Ishikawa (cell line): ENCODE measurements at regions not wholly inside any gene's neighbourhood (a gene's known extent, or its start where the extent isn't known, plus 50 kb on each side); places are given as distances from the start of the nearest gene placed in this dataset.

Experiments
- CEBPB ChIP-seq: IDR thresholded peaks from 2 replicates; pipeline ENCODE4 v1.6.1; 2012
- CREB1 ChIP-seq: IDR thresholded peaks from 2 replicates; pipeline ENCODE4 v1.6.1; 2012; ENCODE audit warnings: low read depth
- EGR1 ChIP-seq: IDR thresholded peaks from 2 replicates; pipeline ENCODE4 v1.6.1; 2012
- EP300 ChIP-seq: IDR thresholded peaks from 2 replicates; pipeline ENCODE4 v1.6.1; 2012; ENCODE audit warnings: borderline replicate concordance
- FOXM1 ChIP-seq: IDR thresholded peaks from 2 replicates; pipeline ENCODE4 v1.6.1; 2012; ENCODE audit warnings: low read depth, borderline replicate concordance
- MAX ChIP-seq: IDR thresholded peaks from 2 replicates; pipeline ENCODE4 v1.6.1; 2012
- NFIC ChIP-seq: IDR thresholded peaks from 2 replicates; pipeline ENCODE4 v1.6.1; 2012
- RAD21 ChIP-seq: IDR thresholded peaks from 2 replicates; pipeline ENCODE4 v1.6.1; 2012; ENCODE audit warnings: low read depth
- REST ChIP-seq: IDR thresholded peaks from 2 replicates; pipeline ENCODE4 v1.6.1; 2012; ENCODE audit warnings: low read depth, mild to moderate bottlenecking
- TAF1 ChIP-seq: IDR thresholded peaks from 2 replicates; pipeline ENCODE4 v1.6.1; 2012; ENCODE audit warnings: low read depth, mild to moderate bottlenecking
- TCF12 ChIP-seq: IDR thresholded peaks from 2 replicates; pipeline ENCODE4 v1.6.1; 2012; ENCODE audit warnings: low read depth
- TEAD4 ChIP-seq: IDR thresholded peaks from 2 replicates; pipeline ENCODE4 v1.6.1; 2012
- USF1 ChIP-seq: IDR thresholded peaks from 2 replicates; pipeline ENCODE4 v1.6.1; 2012
- YY1 ChIP-seq: IDR thresholded peaks from 2 replicates; pipeline ENCODE4 v1.6.1; 2012; ENCODE audit warnings: low read depth
- ZBTB7A ChIP-seq: IDR thresholded peaks from 2 replicates; pipeline ENCODE4 v1.6.1; 2012; ENCODE audit warnings: low read depth

- TF ChIP-seq TEAD4 (no peak), CREB1 (no peak), TAF1 (no peak), MAX (no peak), YY1 (no peak), ZBTB7A (no peak), TCF12 (no peak)
Observed at GRCh38 chr3:43783987-43784639, 93.4 kb downstream of the ABHD5 start.

- no peak for TF ChIP-seq EP300
- TF ChIP-seq YY1: no peak
- TF ChIP-seq FOXM1: no peak
- TF ChIP-seq MAX: no peak
- TF ChIP-seq CREB1: no peak
- TF ChIP-seq NFIC: no peak
- TF ChIP-seq TCF12: no peak
- no peak for TF ChIP-seq RAD21
- no peak for TF ChIP-seq ZBTB7A
- no peak for TF ChIP-seq EGR1
- TF ChIP-seq TAF1: no peak
- TF ChIP-seq CEBPB: no peak
- TF ChIP-seq TEAD4: no peak
- TF ChIP-seq REST: no peak
- TF ChIP-seq USF1: no peak
Observed at GRCh38 chr3:43784640-43785011, 93.9 kb downstream of the ABHD5 start.

GRCh38 chr3:43785551-43785950, 94.8 kb downstream of the ABHD5 start:
- TF ChIP-seq CREB1: no peak
- no peak for TF ChIP-seq USF1
- no peak for TF ChIP-seq MAX
- TF ChIP-seq REST: no peak
- TF ChIP-seq TCF12: no peak
- no peak for TF ChIP-seq EP300
- TF ChIP-seq TEAD4: no peak
- no peak for TF ChIP-seq EGR1
- no peak for TF ChIP-seq TAF1
- no peak for TF ChIP-seq YY1
- no peak for TF ChIP-seq FOXM1
- no peak for TF ChIP-seq ZBTB7A
- no peak for TF ChIP-seq RAD21
- TF ChIP-seq NFIC: no peak
- no peak for TF ChIP-seq CEBPB

GRCh38 chr3:43786102-43786501, 95.4 kb downstream of the ABHD5 start:
- TF ChIP-seq MAX (no peak), REST (no peak), EP300 (no peak), USF1 (no peak), EGR1 (no peak), CEBPB (no peak), ZBTB7A (no peak), TAF1 (no peak), CREB1 (no peak), YY1 (no peak), RAD21 (no peak), FOXM1 (no peak), TEAD4 (no peak), TCF12 (no peak), NFIC (no peak)
